Sciatic nerve (tissue), 2 donors: ENCODE measurements at regions not wholly inside any gene's neighbourhood (a gene's known extent, or its start where the extent isn't known, plus 50 kb on each side); places are given as distances from the start of the nearest gene placed in this dataset.

ENCODE experiments used
- ATAC-seq: fragments of 200-7000 bp; cut with Tn5 transposase; one replicate; pipeline ENCODE4 v1.9.1; 2020; ENCODE audit warnings: mild to moderate bottlenecking, moderate library complexity
- DNase-seq: peaks from one replicate; pipeline ENCODE4 v3.0.0-alpha.2; 2020; ENCODE audit warnings: low spot score
- intact Hi-C: fragments of 100-400 bp; cut with DNase I; formaldehyde crosslinking; loops from one replicate; pipeline ENCODE4 v1.14.2; 2022
- donor health status: DM: no; HTN: no; CAD: no.
- donor health status: DM: no; HTN: no; CAD: no.

GRCh38 chr6:2545383-2546038 is 205.2 kb downstream of the MYLK4 start:
- intact Hi-C loops = loop anchor here (2.0 kb wide), 1 partner anchor 73 kb away; no protein-coding TSS in a partner anchor
- ATAC-seq = no peak
- no peak for DNase-seq

GRCh38 chr6:2543321-2543720 is 207.4 kb downstream of the MYLK4 start:
- DNase-seq = no peak
- ATAC-seq = no peak
- intact Hi-C loops = no loop called here

DNA sequence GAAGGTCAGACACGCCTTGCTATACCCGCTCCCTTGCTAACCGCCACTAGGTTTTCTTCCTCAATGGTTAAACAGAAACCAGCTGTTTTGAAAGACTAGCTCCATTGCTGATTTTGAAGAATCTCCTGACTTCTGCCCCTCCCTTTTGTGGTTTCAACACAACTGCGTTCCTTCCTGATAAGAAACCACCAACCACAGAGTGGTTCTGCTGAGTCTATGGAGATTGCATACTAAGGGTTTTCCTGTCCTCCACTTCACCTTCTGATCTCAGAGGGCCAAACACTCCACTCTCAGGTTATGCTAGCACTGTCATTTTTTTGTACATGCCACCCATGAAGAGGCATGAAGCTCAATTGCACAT is 207.9 kb downstream of the MYLK4 start:
- intact Hi-C loops = no loop called here
- ATAC-seq = peak; percentile 67
- no peak for DNase-seq

- intact Hi-C loops = no loop called here
- ATAC-seq (no peak), DNase-seq (no peak)
These were observed 208.4 kb downstream of the MYLK4 start for GRCh38 chr6:2542101-2542857.

DNA sequence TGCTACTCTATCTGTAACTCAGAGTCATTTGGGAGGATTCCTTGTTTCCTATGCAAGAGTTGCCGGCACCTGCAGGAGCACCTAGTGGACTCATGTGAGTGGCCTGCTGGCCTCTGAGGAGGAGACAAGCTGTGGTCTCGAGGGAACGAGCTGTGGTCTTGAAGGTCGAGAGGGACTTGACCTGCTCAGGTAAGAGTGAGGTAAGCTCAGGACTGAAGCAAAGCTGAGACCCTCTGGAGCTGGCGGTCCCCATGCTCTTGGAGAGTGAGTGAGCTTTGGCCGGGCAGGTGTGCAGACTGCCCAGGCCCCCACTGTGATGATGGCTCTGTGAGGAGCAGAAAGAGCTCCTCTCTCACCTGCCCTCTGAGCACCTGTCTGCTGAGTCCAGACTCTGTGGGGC is 214.3 kb downstream of the MYLK4 start:
- intact Hi-C loops = no loop called here
- no peak for DNase-seq
- ATAC-seq = no peak

DNA sequence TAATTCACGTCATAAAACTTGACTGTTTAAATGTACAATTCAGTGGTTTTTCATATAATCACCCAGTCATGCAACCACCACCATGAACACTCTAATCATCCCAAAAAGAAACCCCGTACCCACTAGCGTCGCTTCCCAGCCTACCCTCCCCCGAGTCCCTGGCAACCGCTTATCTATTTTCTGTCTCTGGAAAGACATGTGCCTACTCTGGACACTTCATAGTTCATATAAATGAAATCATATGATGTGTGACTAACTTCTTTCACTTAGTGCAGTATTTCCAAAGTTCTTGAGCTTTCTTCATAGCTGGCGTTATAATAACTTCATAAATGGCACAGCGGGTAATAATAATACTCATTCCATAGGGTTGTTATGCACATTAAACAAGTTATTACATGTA is 215.2 kb downstream of the MYLK4 start:
- no peak for DNase-seq
- ATAC-seq = no peak
- intact Hi-C loops = no loop called here

DNA sequence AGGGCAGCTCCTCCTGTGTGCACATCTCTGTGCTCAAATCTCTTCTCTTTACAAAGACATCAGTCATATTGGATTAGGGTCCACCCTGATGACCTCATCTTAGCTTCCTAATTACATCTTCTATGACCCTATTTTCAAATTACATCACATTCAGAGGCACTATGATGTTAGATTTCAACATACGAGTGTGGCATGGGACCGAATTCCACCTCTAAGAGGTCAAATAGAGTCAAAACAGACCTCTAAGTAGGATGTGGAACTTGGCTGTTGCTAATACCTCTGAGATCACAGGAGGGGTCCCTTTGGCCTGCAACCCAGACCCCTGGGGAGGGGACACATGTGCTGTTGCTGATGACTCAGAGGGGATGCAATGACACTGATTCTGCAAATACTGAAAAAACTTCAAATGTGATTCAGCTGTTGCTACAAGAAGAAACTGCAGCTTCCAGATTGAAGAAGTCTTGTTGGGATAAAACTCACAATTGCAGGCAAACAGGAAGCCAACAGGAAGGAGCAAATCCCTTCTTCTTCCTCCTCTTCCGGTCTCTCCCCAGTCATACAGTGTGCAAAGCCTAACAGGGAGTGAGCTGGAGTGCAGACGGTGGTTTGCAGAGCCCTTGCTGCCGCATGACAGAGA is 216.2 kb downstream of the MYLK4 start:
- DNase-seq = no peak
- intact Hi-C loops = no loop called here
- no peak for ATAC-seq

DNA sequence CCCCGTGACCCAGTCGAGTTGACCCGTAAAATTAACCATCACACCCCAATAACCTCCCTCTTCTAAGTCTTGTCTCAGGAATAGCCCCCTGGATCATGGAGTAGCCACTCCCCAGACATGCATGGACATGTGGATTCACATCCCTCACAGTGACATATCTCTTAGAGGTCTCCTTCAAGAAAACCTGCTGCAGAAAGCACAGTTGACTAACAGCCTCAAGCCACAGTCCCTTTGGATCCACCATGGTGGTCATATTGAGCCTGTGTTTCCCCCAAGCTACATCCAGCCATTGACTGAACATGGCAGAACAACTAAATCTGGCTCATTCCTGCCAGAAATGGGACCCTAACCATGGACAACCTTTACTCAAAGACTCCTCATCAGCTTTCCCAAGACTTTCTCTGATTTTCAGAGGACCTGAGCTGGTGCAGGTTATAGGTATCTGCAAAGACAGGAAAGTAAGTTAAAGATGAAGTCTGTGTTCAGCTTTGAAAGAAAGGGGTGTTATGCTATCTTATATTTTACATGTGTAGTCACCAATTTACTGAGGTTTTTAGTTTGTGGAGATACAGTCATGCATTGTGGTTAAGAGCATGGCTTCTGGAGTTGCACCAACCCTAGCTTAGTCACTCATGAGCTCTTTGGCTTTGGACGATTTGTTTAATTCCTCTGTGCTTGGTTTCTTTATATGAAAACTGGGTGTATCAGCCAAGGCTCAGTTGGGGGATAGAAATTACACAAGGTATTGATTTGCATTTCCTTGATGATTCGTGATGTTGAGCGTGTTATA is 219.1 kb downstream of the MYLK4 start:
- no peak for ATAC-seq
- no peak for DNase-seq
- intact Hi-C loops = no loop called here

DNA sequence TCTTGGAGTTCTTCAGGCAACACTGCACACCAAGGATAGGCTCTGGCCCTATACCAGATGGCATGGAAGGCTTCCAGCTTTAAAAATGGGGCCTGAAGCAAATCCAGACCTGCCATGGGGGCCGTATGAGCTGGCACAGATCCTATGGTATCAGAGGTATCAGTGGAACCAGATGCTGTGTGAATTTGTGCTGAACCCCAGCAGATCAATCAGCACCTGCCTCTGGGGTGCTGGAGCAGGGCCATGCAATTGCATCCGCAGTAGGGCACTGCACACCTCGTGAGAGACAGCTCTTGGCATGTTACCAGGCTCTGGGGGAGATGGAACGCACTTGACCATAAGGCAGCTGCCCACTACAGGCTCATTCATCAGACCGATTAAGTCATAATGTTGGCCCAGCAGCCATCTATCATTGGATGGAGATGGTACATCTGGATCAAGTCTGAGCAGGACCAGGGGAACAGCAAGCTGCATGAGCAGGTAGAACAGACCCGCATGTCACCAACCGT is 221.5 kb downstream of the MYLK4 start:
- DNase-seq = no peak
- intact Hi-C loops = no loop called here
- no peak for ATAC-seq

- DNase-seq (no peak), ATAC-seq (no peak)
- intact Hi-C loops = no loop called here
These were observed 222.6 kb downstream of the MYLK4 start for GRCh38 chr6:2528156-2528555.

DNA sequence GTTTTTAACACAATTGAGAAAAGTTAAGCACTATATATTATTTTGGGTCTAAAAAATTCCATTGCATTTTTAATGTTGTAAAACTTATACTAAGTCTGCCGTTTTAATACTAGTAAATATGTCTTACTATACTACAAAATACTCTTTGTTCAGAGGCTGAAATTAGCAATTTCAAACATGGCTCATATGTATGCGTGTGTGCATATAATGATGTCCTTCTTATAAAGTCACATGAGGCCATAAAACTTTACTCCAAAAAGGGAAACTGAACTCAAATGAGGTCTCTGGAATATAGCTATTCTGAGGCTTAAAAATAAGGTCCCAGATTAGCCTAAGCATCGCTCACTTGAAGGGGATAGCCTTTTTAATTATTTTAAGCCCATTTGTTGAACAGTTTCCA is 224.0 kb downstream of the MYLK4 start:
- DNase-seq = no peak
- no peak for ATAC-seq
- intact Hi-C loops = no loop called here

- intact Hi-C loops = no loop called here
- no peak for ATAC-seq
- DNase-seq = no peak
These were observed 226.6 kb downstream of the MYLK4 start for GRCh38 chr6:2524090-2524489.

GRCh38 chr6:2523061-2523460 is 227.7 kb downstream of the MYLK4 start:
- ATAC-seq = no peak
- intact Hi-C loops = no loop called here

GRCh38 chr6:2522521-2522920 is 228.2 kb downstream of the MYLK4 start:
- intact Hi-C loops = no loop called here
- ATAC-seq (no peak), DNase-seq (no peak)

More at GRCh38 chr6:2523061-2523460, 227.7 kb downstream of the MYLK4 start:
- no peak for DNase-seq

DNA sequence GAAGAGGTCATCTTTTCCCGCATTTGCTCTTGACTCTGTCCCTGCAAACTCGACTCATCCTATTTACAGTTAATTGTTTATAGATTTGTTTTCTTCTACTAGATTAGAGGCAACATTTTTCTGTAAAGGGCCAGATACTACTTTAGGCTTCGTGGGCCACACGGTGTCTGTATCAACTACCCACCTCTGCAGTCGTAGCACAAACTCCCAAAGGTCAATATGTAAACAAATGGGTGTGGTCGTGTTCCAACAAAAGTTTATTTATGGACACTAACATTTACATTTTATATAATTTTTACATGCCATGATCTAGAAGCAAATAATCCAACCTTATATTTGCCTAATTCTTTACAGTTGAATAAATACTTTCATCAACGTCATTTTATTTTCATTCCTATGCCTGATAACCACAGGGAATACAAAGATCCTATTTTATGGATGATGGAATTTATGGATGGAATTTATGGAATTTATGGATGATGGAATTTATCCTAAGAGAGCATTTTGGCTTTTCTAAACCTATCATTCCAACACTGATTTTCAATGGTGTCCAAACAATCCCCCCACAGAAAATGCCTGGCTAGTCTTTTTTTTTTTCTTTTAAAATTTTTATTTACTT is 232.8 kb downstream of the MYLK4 start:
- ATAC-seq (no peak), DNase-seq (no peak)
- intact Hi-C loops = no loop called here

DNA sequence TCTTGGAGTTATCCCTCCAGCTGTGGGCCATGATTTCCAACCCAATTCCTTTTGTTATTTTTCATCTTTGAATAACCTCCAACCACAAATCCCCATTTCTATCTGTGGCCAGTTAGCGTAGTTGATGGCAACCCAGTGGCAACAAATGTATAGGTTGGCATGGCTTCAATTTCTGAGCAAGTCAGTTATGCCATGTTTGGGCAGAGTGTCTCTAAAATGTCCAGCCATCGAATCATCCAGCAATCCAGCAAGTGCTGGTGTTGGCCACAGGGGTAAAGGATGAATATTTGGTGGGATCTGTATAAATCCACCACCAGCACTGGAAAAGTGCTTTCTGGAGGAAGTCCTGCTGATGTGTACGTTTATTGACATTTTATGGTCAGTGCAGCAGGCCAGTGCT is 233.3 kb downstream of the MYLK4 start:
- intact Hi-C loops = no loop called here
- ATAC-seq (no peak), DNase-seq (no peak)

- ATAC-seq (no peak), DNase-seq (no peak)
- intact Hi-C loops = no loop called here
These were observed 234.7 kb downstream of the MYLK4 start for GRCh38 chr6:2516059-2516458.

GRCh38 chr6:2514965-2515543 is 235.7 kb downstream of the MYLK4 start:
- intact Hi-C loops = no loop called here
- DNase-seq = no peak
- peak; percentile 65 for ATAC-seq

- no peak for ATAC-seq
- no peak for DNase-seq
- intact Hi-C loops = loop anchor here (1.0 kb wide), 1 partner anchor 38 kb away; no protein-coding TSS in a partner anchor
These were observed 237.9 kb downstream of the MYLK4 start for GRCh38 chr6:2512802-2513201.
